NCI-H1694 (cell line): ENCODE measurements at regions not wholly inside any gene's neighbourhood (a gene's known extent, or its start where the extent isn't known, plus 50 kb on each side); places are given as distances from the start of the nearest gene placed in this dataset.

Source experiments
- DNase-seq: peaks from one replicate; lab custom pipeline; 2025; lab: John Stamatoyannopoulos, UW

DNA sequence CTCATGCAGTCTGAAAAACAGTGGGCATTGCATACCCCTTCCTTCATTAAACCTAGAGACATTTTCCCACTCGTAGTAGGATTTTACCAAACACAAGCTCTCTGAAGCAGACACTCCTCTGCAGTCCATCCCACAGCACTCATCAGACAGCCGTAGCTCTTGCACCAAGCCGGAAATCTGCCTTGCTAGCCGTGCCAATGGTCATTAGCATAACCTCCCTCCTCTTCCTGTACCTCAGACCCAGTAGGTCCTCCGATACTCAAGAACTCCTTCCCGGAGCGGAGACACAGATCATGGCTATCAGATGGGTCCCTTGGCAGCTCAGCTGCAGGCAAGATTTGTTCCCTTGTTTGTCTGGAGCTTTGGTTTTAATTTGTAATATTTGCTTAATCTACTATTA lies 483.1 kb upstream of the PSMD7 start:
- no peak for DNase-seq

DNA sequence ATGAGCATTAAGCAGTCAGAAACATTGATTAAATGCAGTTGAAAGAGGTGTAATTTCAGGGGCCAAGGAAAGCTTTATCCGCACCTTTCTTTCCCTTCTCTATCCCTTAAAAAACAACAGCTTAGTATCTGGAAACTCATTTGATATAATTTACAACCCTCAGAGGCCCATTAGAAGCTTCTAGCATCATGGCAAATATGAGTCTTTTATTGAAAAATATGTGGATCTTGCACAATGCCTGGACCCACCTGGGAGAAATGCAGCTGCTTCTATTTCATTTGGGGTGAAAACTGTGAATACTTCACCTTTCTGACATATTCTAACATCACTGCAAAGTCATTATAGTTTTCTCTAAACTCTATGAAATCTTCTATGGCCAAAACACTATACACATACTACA lies 492.2 kb upstream of the PSMD7 start:
- DNase-seq = no peak

DNA sequence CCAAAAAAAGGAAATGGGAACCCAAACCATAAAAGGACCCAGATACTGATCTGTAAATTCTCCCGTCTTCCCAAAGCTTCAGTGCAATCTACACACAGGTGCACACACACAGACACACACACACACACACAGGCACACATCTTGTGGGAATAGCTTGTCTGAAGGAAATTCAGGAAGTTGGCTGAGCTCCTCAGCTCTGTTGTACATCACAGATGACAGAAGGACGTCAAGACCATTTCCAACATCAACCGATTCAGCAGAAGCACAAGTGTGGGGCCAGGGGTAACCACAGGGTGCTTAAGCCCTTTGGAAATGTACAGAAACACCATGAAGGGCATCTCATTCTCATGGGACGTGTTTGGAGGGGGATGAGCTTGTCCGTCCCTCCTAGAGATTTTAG lies 498.1 kb upstream of the PSMD7 start:
- DNase-seq = no peak

DNA sequence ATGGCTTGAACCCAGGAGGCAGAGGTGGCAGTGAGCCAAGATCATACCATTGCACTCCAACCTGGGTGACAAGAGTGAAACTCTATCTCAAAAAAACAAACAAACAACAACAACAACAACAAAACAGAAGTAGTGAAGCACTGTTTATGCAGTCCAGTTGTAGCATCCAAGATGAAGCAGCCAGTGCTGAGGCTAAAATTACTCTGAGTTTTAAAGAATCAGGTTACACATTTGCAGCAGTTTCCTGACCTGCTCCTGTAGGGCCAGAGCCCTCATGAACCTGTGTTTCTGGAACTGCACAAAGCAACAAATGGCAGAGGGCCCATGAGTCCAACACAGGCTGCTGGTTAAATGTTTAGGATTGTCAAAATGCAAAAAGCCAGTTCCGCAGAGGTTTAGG lies 499.5 kb upstream of the PSMD7 start:
- no peak for DNase-seq

DNA sequence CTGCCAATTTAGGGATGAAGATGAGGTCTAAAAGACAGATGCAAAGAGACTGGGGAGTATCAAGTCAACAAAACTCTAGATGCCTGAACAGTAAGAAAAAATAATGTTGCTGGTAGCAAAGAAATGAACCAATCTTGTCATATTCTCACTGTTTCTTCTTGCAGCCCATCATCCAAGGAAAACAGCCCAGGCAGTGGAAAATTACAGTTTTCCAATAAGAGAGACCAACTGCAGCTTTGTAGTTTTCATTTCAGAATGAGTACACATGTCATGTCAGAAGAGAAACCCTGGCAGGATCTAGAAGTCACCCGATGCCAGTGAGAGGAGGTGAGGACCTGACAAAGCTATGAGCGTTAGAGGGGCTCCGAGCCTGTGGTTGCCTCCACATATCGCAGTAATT lies 500.4 kb upstream of the PSMD7 start:
- no peak for DNase-seq

DNA sequence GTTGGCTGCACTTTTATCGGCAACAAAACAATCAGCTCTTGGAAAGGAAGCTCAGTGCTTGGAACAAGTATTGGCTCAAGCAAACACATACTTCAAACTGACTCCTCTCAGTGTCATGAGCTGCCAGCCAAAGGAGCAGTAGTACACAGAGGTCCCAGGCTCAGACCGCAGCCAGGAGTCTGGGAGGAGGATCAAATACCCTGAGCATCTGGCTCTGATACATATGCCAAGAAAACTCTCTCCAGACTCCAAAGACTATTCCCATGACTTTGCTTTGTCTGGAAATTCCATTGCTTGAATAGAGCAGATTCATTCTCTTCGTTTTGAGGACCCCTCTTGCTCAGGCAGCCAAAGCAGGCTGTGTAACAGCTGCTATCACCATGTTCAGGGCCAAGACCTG lies 501.6 kb upstream of the PSMD7 start:
- peak; percentile 74 for DNase-seq

DNA sequence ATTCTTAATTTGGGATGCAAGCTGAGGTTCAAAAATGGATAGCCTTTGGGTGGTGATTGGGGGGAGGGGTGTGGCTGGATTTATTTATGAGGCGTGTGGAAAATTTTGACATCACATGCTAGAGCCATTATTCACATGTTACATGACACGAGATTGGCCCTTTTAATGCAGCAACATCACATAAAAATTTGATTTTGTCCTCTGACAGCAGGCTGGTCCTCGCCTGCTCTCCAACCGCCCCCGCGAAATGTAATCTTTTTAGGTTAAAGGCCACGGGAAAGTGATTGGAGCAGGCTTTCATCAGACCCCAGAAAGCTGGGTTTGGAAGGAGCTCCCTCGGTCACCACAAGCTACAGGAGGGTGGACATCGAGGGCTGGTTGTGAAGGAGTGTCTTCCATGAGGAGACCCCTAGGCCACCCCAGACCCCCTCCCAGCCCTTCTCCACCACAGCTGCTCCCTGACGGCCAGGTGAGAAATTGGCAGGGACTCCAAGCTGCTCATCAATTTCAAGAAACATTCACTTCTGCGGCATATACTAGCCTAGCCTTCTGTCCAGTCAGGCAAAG lies 502.7 kb upstream of the PSMD7 start:
- DNase-seq = no peak

DNA sequence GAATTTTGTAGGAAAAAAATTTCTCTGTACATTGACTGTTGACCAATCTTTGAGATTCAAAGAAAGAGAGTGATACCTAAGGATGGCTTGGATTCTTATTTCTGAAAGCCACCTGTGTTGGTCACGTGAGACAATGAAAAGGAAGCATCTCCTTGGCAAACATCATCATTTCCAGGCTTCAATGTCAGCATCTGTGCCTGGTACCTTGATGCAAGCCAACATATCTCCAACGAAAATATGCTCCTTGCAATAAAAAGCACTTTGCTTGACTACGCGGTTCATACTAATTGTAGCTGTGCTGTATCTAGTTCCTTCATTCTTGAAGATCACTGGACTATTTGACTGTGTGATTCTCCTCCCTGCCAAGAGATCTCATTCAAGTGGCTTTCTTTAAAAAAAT lies 503.4 kb upstream of the PSMD7 start:
- no peak for DNase-seq

DNA sequence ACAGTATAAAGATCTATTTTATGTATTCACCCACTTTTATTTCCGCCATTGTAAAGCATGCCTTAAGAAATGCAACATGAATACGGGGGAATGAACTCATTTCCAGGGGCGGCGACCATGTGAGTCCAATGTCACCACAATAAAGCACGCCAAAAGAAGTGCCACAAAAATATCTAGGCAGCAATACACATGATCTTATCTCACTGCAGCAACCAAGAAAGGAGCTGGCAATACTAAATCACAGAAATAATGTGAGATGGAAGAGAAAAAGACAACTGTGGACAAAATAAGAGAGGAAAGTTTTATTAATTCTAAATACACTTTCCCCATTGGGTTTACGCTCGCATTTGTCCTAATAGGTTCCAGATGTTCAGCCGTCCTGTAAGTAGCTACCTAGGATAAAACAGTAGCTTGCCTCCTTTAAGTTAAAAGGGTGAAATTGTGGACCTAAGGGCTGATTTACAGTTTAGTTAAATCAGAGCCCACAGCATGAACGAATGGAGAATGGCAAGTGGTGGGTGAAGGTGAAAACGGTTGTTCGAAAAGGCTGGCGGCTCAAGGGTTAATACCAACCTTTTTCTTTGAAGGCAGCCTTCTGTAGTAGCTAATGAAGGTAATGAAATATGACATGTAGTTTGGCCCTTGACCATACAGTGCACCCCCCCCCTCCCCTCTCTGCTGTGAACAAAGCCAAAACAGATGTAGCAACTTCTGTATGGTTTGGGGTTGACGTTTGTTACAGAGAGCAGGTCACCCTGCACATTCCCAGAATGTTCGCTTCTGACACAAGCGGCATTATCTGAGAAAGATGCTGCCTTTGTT lies 504.2 kb upstream of the PSMD7 start:
- no peak for DNase-seq

DNA sequence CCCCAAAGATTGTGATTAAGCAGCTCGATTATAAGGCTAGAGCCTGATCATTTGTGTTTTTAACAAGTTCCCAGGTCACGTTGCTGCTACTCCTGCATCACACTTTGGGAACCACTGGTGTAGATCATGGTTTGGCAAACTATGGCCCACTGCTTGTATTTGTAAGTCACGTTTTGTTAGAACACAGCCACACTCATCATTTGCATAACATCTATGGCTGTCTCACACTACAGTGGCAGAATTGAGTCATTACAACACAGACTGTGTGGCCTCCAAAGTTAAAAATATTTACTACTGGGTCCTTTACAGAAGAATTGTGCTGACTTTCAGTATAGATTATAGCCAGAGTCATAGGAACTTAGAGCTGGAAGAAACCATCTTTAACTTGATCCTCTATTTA lies 515.3 kb upstream of the PSMD7 start:
- no peak for DNase-seq

DNA sequence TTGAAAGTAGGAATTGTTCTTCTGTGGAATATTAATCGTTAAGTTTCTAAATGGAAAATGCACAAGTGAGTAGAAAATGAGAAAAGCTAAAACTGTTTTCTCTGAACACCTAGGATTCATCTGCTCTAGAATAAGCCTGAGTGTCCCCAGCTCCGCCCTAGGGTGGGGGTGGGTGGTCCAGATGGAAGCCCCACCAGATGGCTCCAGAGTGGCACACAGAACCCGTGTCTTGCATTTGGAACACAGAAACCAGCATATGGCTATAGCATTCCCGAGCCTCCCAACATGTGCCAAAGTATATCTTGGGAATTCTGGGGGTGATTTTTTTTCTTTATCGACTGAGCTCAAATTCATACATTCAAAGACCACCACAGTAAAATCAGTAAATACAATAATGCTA lies 517.7 kb upstream of the PSMD7 start:
- peak; percentile 71 for DNase-seq

DNA sequence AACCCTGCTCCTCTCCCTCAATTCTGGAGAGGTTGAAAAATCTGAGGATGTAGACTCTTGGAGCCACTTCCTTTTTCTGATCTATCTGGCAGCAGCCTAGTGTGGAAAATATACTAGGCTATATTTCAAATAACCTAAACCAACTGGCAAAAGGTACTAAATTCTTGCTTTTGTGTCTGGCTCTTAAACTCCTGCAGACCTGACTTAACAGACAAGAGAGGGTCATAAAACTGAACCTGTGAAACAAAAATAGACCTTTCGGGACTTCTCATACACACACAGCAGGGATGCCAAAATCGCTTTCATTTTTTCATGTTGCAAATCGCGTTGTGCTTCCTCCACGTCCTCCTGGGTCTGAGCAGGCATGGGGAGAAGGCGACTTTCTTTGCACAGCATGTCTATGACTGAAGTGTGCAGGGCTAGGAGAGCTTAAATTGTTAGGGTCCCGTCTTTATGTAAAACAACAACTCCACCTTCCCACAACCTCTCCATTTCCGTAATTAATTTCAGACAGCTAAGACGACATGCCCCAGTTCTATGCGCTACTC lies 520.7 kb upstream of the PSMD7 start:
- no peak for DNase-seq

DNA sequence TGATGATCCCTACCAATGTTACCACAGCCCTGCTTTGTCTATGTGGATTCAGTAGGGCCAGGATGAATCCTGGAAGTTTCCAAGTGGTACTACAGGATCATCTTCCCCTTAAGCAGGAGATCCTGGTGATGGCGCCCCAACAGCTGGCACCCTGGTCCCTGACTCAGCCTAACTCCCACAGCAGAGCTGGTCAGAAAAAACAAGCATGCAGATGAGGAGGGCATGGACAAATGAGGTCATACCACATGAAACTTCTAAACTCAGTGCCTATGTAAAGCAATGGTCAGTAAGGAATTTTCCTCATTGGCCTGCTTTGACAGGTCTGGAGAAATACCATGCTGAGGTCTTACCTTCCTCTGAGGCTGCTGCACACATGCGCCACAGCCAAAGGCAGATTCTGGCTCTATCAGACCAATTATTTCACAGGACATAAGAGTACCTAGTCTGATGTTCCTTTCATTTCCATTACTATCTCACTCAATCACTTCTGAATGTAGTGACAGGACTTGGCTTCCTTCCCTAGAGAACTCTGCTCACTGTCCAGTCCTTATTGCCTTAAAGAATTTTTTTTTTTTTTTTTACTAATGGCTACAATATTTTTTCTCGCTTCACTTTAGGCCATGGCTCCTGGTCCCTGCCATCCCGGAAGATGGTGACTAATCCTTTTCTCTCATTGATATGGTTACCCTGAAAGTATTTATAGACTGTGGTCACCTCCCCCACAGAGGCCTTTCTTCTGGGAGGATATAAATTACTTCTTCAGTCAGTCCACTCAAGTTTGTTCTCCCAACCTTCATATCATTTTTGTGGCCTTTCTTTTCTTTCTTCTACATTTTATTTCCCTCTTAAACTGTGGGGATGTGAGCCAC lies 525.2 kb upstream of the PSMD7 start:
- no peak for DNase-seq

DNA sequence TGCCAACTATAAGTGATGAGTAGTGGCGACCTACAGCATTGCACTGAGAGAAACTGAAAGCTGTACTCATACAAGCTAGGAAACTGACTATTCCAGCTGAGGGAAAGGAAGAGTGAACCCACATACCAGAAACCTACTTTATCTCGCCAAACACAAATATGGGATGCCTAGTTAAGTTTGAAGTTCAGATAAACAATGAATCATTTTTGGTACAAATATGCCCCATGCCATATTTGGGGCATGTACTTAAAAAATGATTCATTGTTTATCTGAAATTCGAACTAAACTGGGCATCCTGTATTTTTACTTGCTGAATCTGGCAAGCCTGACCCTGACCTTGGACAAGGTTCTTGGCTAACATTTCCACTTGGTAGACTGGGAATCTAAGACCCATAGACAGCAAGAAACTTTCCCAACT lies 527.8 kb upstream of the PSMD7 start:
- no peak for DNase-seq

DNA sequence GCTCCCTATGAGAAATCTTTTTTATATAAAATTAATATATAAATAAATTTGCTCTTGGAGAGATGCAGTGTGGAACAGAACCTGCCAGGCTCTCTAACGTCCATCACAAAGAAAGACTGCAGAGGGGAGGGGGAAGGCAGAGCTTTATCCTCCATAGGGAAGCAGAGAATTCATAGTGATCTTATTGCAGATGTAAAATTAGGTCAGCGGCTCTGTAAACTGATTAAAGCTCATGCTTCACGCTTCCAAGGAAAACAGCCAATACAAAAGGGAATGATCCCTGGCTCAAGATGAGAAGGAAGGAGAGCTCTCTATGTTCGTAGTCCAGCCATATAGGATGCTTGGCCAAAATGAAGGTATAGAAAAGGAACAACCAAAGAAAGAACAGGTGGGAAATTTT lies 532.3 kb upstream of the PSMD7 start:
- no peak for DNase-seq

DNA sequence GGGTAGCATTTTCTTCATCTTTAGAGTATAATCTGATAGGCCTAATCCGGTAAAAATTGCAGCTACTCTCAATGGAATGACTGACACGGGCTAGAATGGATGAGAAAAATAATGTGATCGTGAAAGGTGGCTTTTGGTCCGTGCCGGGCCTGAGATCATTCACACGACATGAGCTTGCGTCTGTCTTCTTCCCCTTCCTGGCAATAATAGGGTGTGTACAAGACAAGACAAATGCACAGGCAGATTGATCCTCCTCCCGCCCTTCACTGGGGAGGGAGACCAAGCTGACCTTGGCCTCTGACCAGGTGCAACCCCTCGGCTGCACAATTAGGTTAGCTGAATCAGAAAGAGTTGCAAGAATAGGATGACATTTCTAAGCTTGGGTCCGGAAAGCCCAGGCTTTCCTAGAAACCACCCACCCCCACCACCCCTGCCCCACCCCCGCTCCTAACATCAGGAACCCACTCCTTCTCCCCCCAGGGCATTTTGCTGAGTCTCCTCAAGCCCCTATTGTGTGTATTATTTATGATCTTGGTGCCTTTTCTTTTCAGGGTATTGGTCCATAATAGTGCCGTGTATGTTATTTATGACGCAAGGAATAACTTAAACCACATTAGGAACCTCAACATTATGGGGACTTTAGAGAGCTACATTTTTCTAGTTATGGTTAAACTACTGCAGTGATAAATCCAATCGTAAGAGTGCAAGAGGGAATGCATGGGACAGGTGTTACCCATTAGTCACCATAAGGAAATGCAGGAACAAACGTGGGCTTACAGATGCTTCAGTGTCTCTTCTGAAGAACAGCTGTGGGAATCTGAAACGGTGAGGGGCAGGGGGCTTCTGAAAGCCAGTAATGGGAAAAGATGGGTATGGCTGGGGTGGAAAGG lies 540.1 kb upstream of the PSMD7 start:
- DNase-seq = no peak

DNA sequence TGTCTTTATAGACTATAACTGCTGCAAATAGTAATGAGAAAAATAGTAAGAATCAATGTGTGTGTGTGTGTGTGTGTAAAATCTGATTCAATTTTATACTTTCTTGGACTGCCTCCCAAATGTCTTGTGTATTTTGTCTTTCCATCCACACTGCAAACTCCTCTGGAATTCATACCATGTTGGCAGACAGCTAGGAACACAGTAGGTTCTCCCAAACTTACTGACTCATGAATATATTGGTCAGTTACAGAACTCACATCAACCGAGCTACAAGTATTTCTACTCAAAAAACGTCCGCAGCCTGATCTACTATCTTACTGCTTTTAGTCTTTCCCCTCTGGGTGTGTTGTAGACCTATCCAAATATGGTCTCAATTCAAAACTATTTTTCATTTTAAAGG lies 542.7 kb upstream of the PSMD7 start:
- DNase-seq = no peak

DNA sequence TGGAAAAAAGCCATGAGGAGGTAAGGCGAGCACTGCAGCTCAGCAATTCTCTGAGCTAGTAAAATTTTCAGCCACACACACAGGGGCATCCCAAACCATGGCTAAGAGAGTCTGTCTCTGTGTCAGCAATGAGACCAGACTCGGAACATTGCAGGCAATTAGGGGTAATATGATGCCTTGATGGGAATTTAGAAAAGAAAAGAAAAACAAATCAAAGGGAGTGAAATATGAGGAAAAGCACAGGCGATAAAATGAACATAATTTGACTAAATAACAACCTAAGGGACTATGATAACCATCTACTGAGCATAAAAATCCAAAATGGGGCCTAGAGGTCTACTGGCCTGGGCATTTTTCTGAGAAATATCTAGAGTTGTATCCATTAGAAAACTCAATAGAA lies 546.0 kb upstream of the PSMD7 start:
- no peak for DNase-seq

DNA sequence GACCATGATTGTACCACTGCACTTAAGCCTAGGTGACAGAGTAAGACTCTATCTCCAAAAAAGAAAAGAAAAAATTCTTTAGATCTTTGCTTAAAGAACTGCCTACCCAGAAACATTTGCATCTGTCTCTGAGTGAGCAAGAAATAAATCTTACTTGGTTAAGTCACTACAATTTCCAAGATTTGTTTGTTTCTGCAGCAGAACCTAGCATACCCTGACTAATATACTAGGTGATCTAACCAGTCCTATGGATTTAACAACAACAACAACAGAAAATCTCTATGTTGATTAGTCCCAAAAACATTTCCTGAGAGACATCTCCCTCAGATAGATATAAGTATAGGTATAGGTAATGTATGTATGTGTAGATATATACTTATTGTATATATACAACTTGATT lies 549.3 kb upstream of the PSMD7 start:
- no peak for DNase-seq

DNA sequence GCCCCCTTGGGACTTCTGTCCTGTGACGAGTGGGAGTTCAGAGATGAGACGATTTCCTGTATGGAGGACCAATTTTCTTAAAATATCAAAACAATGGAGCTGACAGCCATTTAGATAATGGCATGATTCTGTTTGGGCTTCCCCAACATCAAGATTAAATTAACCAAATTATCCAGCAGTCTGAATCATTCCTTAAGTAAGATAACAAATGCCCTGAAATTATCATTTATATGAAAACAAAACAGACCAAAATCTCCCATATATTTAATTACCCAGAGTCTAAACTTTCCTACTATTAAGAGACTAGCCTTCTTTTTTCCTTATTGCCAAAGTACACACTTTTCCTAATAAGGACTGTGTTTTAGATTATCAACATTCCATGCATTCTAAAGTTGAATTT lies 550.1 kb upstream of the PSMD7 start:
- no peak for DNase-seq

DNA sequence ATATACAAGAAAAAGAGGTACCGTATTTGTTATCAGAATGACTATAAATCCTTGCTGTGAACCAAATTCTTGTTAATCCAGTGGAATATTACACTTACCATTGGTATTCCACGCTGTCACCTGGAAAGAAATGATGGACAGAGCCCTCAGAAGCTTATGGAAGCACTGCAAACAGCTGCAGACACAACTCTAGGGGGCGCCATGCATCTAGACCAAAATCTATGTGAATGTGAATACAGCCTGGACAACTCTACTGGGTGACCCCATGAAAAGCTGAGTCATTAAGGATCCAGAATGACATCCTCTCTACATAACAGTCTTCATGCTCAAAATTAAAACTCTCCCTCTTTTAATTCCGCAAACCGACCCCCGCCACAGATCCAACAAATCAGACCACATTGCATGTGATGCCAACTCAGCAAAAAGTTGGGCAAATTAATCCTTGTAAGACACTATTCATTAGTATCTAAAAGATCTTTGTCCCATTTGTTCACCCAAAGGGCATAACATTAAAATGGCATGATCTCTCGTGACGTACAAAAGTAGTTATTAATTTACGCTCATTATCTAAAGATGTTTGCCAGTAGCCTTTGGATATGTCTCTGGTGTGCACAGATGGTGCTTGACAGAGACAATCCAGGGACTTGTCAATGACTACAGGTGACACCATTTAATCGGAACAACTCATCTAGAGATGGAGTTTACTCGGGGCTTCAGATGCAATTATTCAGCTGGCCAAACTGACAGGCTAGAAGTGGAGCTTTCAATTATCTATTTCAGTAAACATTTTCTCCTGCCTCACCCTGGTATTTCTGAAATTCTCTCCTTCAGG lies 552.7 kb upstream of the PSMD7 start:
- DNase-seq = no peak
